ENCODE measurements at regions not wholly inside any gene's neighbourhood (a gene's known extent, or its start where the extent isn't known, plus 50 kb on each side); places are given as distances from the start of the nearest gene placed in this dataset.

DNA sequence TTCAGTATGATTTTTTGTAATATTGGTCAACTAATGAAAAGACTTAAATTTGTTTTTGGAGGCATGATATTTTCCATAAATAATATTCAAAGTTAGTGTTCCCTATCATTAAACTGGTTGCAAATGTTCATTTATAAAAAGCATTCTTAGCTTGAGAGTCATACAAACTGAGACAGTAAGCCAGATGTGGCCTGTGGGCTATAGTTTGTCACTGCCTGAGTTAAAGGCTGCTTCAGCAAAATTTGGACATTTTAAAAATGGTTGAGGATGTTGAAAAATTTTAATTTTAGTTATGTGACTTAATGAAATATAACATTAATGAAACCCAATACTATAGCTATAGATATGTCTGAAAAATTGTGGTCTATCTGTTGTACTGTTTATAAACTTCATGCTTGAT is 180.2 kb upstream of the CACNA2D1 start:
- no peak for DNase-seq
- no peak overlapping the region for H3K4me3 ChIP-seq (replicated peaks in 1 of 3)
- H3K36me3 ChIP-seq = no peaks in the 10 kb centered on the region
- no peaks in the 10 kb centered on the region for H3K9me3 ChIP-seq
- no peaks in the 10 kb centered on the region for H3K27me3 ChIP-seq
- intact Hi-C loops (cut with DNase I) = no loop called here
- TF ChIP-seq POLR2A (IDR thresholded peaks at IDR 0.05) = no peak
- TF ChIP-seq, protein P1, sequence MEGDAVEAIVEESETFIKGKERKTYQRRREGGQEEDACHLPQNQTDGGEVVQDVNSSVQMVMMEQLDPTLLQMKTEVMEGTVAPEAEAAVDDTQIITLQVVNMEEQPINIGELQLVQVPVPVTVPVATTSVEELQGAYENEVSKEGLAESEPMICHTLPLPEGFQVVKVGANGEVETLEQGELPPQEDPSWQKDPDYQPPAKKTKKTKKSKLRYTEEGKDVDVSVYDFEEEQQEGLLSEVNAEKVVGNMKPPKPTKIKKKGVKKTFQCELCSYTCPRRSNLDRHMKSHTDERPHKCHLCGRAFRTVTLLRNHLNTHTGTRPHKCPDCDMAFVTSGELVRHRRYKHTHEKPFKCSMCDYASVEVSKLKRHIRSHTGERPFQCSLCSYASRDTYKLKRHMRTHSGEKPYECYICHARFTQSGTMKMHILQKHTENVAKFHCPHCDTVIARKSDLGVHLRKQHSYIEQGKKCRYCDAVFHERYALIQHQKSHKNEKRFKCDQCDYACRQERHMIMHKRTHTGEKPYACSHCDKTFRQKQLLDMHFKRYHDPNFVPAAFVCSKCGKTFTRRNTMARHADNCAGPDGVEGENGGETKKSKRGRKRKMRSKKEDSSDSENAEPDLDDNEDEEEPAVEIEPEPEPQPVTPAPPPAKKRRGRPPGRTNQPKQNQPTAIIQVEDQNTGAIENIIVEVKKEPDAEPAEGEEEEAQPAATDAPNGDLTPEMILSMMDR (IDR thresholded peaks at IDR 0.05) = no peak
- H3K4me1 ChIP-seq = no peaks in the 10 kb centered on the region
- no peak overlapping the region for H3K27ac ChIP-seq

DNA sequence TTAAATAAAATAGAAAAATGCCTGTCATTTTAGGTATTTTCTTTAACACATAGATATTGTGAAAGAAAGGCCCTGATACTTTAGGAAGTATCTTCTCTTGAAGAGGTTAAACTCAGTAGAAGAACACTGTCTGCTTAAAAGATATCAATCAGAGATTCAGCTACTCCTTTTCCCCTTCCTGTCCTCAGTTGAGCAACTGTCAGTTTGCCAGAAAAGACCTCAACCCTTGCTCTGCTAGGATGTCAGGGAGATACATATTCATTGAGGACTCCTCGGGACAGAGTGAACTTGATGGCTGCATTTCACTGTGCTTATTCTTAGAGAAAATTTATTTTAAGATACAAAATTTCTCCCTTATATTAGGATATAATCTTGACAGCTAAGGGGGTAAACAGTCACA is 173.6 kb upstream of the CACNA2D1 start:
- Histone ChIP-seq H3K4me1 (no peaks in the 10 kb centered on the region), H3K36me3 (no peaks in the 10 kb centered on the region)
- intact Hi-C loops (cut with DNase I) = no loop called here

DNA sequence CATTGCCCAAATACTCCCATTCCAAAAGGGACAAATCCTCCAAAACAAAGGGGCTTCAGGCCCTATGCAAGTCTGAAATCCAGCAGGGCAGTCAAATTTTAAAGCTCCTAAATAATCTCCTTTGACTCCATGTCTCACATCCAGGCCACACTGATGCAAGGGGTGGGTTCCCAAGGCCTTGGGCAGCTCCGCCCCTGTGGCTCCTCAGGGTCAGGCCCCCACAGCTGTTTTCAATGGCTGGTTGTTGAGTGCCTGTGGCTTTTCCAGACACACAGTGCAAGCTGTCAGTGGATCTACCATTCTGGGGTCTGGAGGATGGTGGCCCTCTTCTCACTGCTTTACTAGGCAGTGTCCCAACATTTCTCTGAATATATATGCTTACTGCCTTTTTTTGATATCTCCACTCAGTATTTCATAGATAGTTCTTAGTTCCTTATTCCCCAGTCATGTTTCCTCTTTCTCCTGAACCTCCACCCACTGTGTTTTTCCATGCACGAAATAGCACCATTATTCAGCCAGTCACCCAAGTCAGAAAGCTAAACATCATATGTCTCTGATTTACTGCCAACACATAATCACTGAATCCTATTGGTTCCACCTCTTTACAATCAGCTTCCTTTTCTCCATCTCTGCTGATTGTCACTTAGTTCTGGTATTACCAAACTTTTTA is 172.6 kb upstream of the CACNA2D1 start:
- intact Hi-C loops (cut with DNase I) = no loop called here
- Histone ChIP-seq H3K36me3 (no peaks in the 10 kb centered on the region), H3K27me3 (no peaks in the 10 kb centered on the region), H3K4me1 (no peaks in the 10 kb centered on the region), H3K27ac (no peak overlapping the region), H3K4me3 (replicated peaks in 1 of 3) (no peak overlapping the region), H3K9me3 (no peaks in the 10 kb centered on the region)
- TF ChIP-seq, protein P1 (IDR thresholded peaks at IDR 0.05) = no peak
- no peak for TF ChIP-seq POLR2A (IDR thresholded peaks at IDR 0.05)
- WGBS, 2 donors = 75 to 84% methylated on average over 2 of the region's 2 CpGs
- DNase-seq = no peak

More for the DNA sequence above, 173.6 kb upstream of the CACNA2D1 start:
- WGBS, 2 donors = 74 to 87% methylated on average over 1 of the region's 1 CpG
- Histone ChIP-seq H3K4me3 (replicated peaks in 1 of 3) (no peak overlapping the region), H3K27me3 (no peaks in the 10 kb centered on the region), H3K27ac (no peak overlapping the region), H3K9me3 (no peaks in the 10 kb centered on the region)
- DNase-seq = no peak
- TF ChIP-seq, protein P1 (IDR thresholded peaks at IDR 0.05) = no peak
- TF ChIP-seq POLR2A (IDR thresholded peaks at IDR 0.05) = no peak

DNA sequence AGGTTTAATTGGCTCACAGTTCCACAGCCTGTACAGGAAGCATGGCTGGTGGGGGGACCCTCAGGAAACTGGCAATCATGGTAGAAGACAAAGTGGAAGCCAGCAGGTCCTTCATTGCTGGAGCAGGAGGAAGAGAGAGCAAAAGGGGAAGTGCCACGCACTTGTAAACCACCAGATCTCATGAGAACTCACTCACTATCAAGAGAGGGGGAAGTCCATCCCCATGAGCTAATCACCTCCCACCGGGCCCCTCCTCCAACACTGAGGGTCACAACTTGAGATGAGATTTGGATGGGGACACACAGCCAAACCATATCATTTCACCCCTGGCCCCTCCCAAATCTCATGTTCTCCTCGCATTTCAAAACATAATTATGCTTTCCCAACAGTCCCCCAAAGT is 171.9 kb upstream of the CACNA2D1 start:
- DNase-seq = no peak
- no peak for TF ChIP-seq POLR2A (IDR thresholded peaks at IDR 0.05)
- TF ChIP-seq, protein P1 (IDR thresholded peaks at IDR 0.05) = no peak
- no peaks in the 10 kb centered on the region for H3K4me1 ChIP-seq
- H3K27me3 ChIP-seq = no peaks in the 10 kb centered on the region
- no peaks in the 10 kb centered on the region for H3K36me3 ChIP-seq
- 78 to 79% methylated on average over 3 of the region's 3 CpGs for WGBS, 2 donors
- intact Hi-C loops (cut with DNase I) = no loop called here
- no peaks in the 10 kb centered on the region for H3K9me3 ChIP-seq
- no peak overlapping the region for H3K27ac ChIP-seq
- H3K4me3 ChIP-seq (replicated peaks in 1 of 3) = no peak overlapping the region

DNA sequence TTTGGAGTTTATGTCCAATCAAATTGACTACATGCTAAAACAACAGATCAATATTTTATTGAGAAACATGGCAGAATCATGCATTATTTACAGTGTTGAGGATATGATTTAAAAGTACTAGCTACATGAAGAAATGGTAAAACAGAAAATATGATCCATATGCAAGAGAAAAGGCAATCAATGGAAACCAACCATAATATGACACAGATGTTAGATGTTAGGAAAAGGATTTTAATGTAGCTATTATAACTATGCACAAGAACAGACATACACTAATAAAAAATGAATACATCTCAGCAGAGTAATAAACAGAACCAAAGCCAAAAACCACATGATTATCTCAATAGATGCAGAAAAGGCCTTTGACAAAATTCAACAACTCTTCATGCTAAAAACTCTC is 166.2 kb upstream of the CACNA2D1 start:
- intact Hi-C loops (cut with DNase I) = no loop called here
- Histone ChIP-seq H3K4me1 (no peaks in the 10 kb centered on the region), H3K36me3 (no peaks in the 10 kb centered on the region), H3K27ac (no peak overlapping the region), H3K4me3 (replicated peaks in 1 of 3) (no peak overlapping the region), H3K27me3 (no peaks in the 10 kb centered on the region), H3K9me3 (no peaks in the 10 kb centered on the region)
- no peak for DNase-seq
- no peak for TF ChIP-seq POLR2A (IDR thresholded peaks at IDR 0.05)
- TF ChIP-seq, protein P1 (IDR thresholded peaks at IDR 0.05) = no peak
